ENCODE measurements at regions not wholly inside any gene's neighbourhood (a gene's known extent, or its start where the extent isn't known, plus 50 kb on each side); places are given as distances from the start of the nearest gene placed in this dataset.

GRCh38 chr5:89842531-89842930 lies 567.0 kb downstream of the CETN3 start:
- TF ChIP-seq CTCF (IDR thresholded peaks at IDR 0.05), result no peak
- TF ChIP-seq POLR2AphosphoS5 (IDR thresholded peaks at IDR 0.05), result no peak
- no peak for TF ChIP-seq EP300 (IDR thresholded peaks at IDR 0.05)
- no peak for TF ChIP-seq POLR2A (IDR thresholded peaks at IDR 0.05)

Measured in stomach (tissue), 4 donors.